CD14-positive monocyte (primary cell): ENCODE measurements at regions not wholly inside any gene's neighbourhood (a gene's known extent, or its start where the extent isn't known, plus 50 kb on each side); places are given as distances from the start of the nearest gene placed in this dataset.

ENCODE experiments used
- DNase-seq, 3 donors: peaks; one replicate each; pipeline ENCODE4 v3.0.0-alpha.2; 2011 to 2022
- H2AFZ ChIP-seq: 2 replicates; pipeline ENCODE4 v1.6.0; 2012; ENCODE audit warnings: mild to moderate bottlenecking, low read depth, low read length, inconsistent platforms; ENCODE audit not compliant: insufficient read depth, poor library complexity, severe bottlenecking
- H3K27ac ChIP-seq, 2 donors: 1 replicate in 1 of 2; 2 replicates in 1 of 2; pipeline ENCODE4 v1.5.1; 2012 to 2013; ENCODE audit warnings: low read length in 2 of 2, control low read depth in 1 of 2, inconsistent platforms in 1 of 2, low read depth in 1 of 2, mild to moderate bottlenecking in 1 of 2
- H3K27me3 ChIP-seq, 2 donors: one replicate each; pipeline versions ENCODE4 v1.6.0 to v1.6.1; 2011 to 2013; ENCODE audit warnings: low read length in 2 of 2; ENCODE audit not compliant: control insufficient read depth in 2 of 2, insufficient read depth in 2 of 2
- H3K36me3 ChIP-seq, 2 donors: replicated peaks in 1 of 2; 1 replicate in 1 of 2; 2 replicates in 1 of 2; pipeline versions ENCODE4 v1.5.1 to v1.6.1; 2012 to 2013; ENCODE audit warnings: low read length in 2 of 2, control low read depth in 1 of 2, inconsistent platforms in 1 of 2, mild to moderate bottlenecking in 1 of 2; ENCODE audit not compliant: insufficient read depth in 2 of 2, control insufficient read depth in 1 of 2
- H3K4me1 ChIP-seq, 2 donors: 1 replicate in 1 of 2; 2 replicates in 1 of 2; pipeline versions ENCODE4 v1.5.1 to v1.6.1; 2012 to 2013; ENCODE audit warnings: low read length in 2 of 2, control low read depth in 1 of 2, inconsistent platforms in 1 of 2, mild to moderate bottlenecking in 1 of 2, moderate library complexity in 1 of 2; ENCODE audit not compliant: insufficient read depth in 2 of 2, control insufficient read depth in 1 of 2
- H3K4me2 ChIP-seq: replicated peaks from 2 replicates; pipeline ENCODE3; 2012; ENCODE audit warnings: low read length, moderate library complexity, mild to moderate bottlenecking; ENCODE audit not compliant: poor library complexity, severe bottlenecking; ENCODE audit errors: extremely low read depth
- H3K4me3 ChIP-seq, 3 experiments: fragments of 200-600 bp in 1 of 3; sonication (generic) in 1 of 3; replicated peaks in 1 of 3; 1 replicate in 2 of 3; 2 replicates in 1 of 3; pipeline ENCODE4 v1.5.1; 2011 to 2013; ENCODE audit warnings: low read length in 3 of 3, mild to moderate bottlenecking in 3 of 3, control low read depth in 2 of 3, low read depth in 2 of 3, inconsistent platforms in 1 of 3, moderate library complexity in 1 of 3
- H3K79me2 ChIP-seq: 2 replicates; pipeline ENCODE4 v1.6.0; 2012; ENCODE audit warnings: mild to moderate bottlenecking, control low read depth, inconsistent platforms, low read length, moderate library complexity; ENCODE audit not compliant: insufficient read depth
- H3K9ac ChIP-seq: 2 replicates; pipeline ENCODE4 v1.6.0; 2017; ENCODE audit warnings: low read length, mild to moderate bottlenecking; ENCODE audit not compliant: insufficient read depth, poor library complexity, severe bottlenecking
- H3K9me3 ChIP-seq, 2 donors: replicated peaks in 1 of 2; 1 replicate in 1 of 2; 2 replicates in 1 of 2; pipeline versions ENCODE4 v1.5.1 to v1.6.1; 2012 to 2013; ENCODE audit warnings: low read length in 2 of 2, control low read depth in 1 of 2; ENCODE audit not compliant: control insufficient read depth in 1 of 2, insufficient read depth in 1 of 2
- H4K20me1 ChIP-seq: 2 replicates; pipeline ENCODE4 v1.6.0; 2012; ENCODE audit warnings: mild to moderate bottlenecking, low read length, control low read depth, moderate library complexity; ENCODE audit not compliant: insufficient read depth
- H3K27ac Mint-ChIP-seq, 7 donors: one replicate each; pipeline ENCODE4 v1.8.0; 2020; ENCODE audit warnings: mild to moderate bottlenecking in 7 of 7, mixed read lengths in 7 of 7, moderate library complexity in 6 of 7, inconsistent platforms in 2 of 7
- H3K27me3 Mint-ChIP-seq, 3 donors: one replicate each; pipeline ENCODE4 v1.8.0; 2021 to 2022; ENCODE audit warnings: low read depth in 3 of 3, mild to moderate bottlenecking in 3 of 3, mixed read lengths in 3 of 3, moderate library complexity in 3 of 3, inconsistent platforms in 1 of 3
- H3K36me3 Mint-ChIP-seq, 2 donors: one replicate each; pipeline ENCODE4 v1.8.0; 2020; ENCODE audit warnings: mixed read lengths in 2 of 2, inconsistent platforms in 1 of 2, mild to moderate bottlenecking in 1 of 2
- H3K4me1 Mint-ChIP-seq: one replicate; pipeline ENCODE4 v1.8.0; 2020; ENCODE audit warnings: mild to moderate bottlenecking, mixed read lengths
- H3K4me3 Mint-ChIP-seq, 2 donors: one replicate each; pipeline ENCODE4 v1.8.0; 2020; ENCODE audit warnings: mild to moderate bottlenecking in 2 of 2, mixed read lengths in 2 of 2, moderate library complexity in 1 of 2
- H3K9me3 Mint-ChIP-seq, 7 donors: one replicate each; pipeline ENCODE4 v1.8.0; 2020 to 2022; ENCODE audit warnings: mixed read lengths in 7 of 7, mild to moderate bottlenecking in 6 of 7, moderate library complexity in 6 of 7, inconsistent platforms in 2 of 7
- CTCF ChIP-seq: fragments of 200-600 bp; IDR thresholded peaks from one replicate; pipeline ENCODE4 v1.8.0; 2022; ENCODE audit warnings: antibody characterized with exemption, mild to moderate bottlenecking
- WGBS: methylation state at CpG from one replicate; pipeline ENCODE4 v1.1.5; 2013; ENCODE audit warnings: missing lambda C conversion rate; ENCODE audit not compliant: insufficient coverage; 5-methylcytosine and 5-hydroxymethylcytosine counted together
- intact Hi-C, 2 donors: fragments of 100-400 bp; cut with micrococcal nuclease; formaldehyde crosslinking; loops; one replicate each; pipeline versions ENCODE4 v1.15.0 to v1.15.1; 2023

GRCh38 chr7:116377721-116378120, 121.8 kb upstream of the CAV2 start:
- Histone ChIP-seq H3K27ac (no peak overlapping the region), H3K79me2 (no peaks in the 10 kb centered on the region), H3K9me3 (no peaks in the 10 kb centered on the region), H3K9ac (no peak overlapping the region), H3K4me1 (no peaks in the 10 kb centered on the region), H3K4me2 (no peak overlapping the region), H3K27me3 (no peaks in the 10 kb centered on the region), H3K36me3 (no peaks in the 10 kb centered on the region), H3K4me3 (no peak overlapping the region), H2AFZ (no peak overlapping the region), H4K20me1 (no peaks in the 10 kb centered on the region)
- DNase-seq: no peak
- Mint-ChIP-seq H3K27ac (no peak overlapping the region), H3K9me3 (peaks cover 0 to 7% (median 0%) of the 10 kb centered on the region in 7 donors), H3K27me3 (peaks cover 0 to 2% (median 0%) of the 10 kb centered on the region in 3 donors), H3K4me1 (no peaks in the 10 kb centered on the region), H3K36me3 (no peaks in the 10 kb centered on the region), H3K4me3 (no peak overlapping the region)
- no peak for TF ChIP-seq CTCF
- intact Hi-C loops: no loop called here
- no CpG with 5 or more reads among the region's 2 CpGs for WGBS

GRCh38 chr7:116380025-116380424, 119.5 kb upstream of the CAV2 start:
- no peaks in the 10 kb centered on the region for H3K27me3 Mint-ChIP-seq
- no peak overlapping the region for H3K27ac ChIP-seq
- no peak overlapping the region for H2AFZ ChIP-seq
- no peak overlapping the region for H3K4me2 ChIP-seq
- H3K4me1 Mint-ChIP-seq: no peaks in the 10 kb centered on the region
- no peak overlapping the region for H3K4me3 Mint-ChIP-seq
- H3K4me3 ChIP-seq: no peak overlapping the region
- H3K27ac Mint-ChIP-seq: no peak overlapping the region
- no peaks in the 10 kb centered on the region for H3K36me3 ChIP-seq
- no peaks in the 10 kb centered on the region for H4K20me1 ChIP-seq
- H3K79me2 ChIP-seq: no peaks in the 10 kb centered on the region
- H3K36me3 Mint-ChIP-seq: no peaks in the 10 kb centered on the region
- H3K9ac ChIP-seq: no peak overlapping the region
- H3K27me3 ChIP-seq: no peaks in the 10 kb centered on the region
- intact Hi-C loops: no loop called here
- WGBS: no CpG with 5 or more reads among the region's 1 CpG
- H3K4me1 ChIP-seq: no peaks in the 10 kb centered on the region
- DNase-seq: no peak
- TF ChIP-seq CTCF: no peak
- H3K9me3 ChIP-seq: no peaks in the 10 kb centered on the region
- no peaks in the 10 kb centered on the region for H3K9me3 Mint-ChIP-seq
